HG02970 (cell line): ENCODE measurements at regions not wholly inside any gene's neighbourhood (a gene's known extent, or its start where the extent isn't known, plus 50 kb on each side); places are given as distances from the start of the nearest gene placed in this dataset.
A peak's percentile ranks its signal among the peaks of the same experiment; 100 is the strongest.

Experiments
- ATAC-seq: cut with Tn5 transposase; IDR thresholded peaks from one replicate; pipeline ENCODE4 v1.9.1; 2021; ENCODE audit warnings: mild to moderate bottlenecking, moderate library complexity, moderate number of reproducible peaks; ENCODE audit not compliant: unreplicated experiment, low FRiP score

DNA sequence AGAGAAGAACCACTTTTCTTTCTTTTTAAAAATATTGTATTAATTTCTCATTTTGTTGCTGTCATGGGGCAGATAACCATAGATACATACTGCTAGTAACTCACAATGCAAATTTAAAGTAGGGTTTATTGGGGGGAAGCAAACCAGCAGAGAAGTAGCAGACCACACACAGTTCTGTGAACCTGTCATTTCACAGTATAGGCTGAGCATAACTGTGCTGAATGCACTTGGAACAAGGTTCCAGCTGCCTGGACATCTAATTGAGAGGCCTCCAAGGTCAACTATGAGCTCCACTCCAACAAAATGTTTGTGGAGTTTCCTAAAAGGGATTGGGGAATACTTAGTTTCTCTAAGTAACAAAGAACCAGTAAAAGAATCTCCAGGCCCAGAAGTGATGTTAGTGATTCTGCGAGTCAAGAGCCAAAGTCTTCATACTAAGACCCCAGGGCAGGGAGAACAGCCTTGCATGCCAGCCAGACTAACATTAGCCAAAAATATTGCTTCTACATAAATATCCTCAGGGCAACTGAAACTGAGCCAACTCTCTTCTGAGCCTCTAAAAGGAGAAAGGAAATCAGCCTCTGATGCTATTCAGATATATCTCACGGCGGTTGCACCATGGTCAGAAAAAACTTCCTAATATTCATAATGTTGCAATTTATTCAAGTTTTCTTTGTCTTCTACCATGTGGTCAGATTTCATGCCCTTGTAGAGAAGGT, 856.4 kb upstream of the ALCAM start:
- ATAC-seq = no peak

DNA sequence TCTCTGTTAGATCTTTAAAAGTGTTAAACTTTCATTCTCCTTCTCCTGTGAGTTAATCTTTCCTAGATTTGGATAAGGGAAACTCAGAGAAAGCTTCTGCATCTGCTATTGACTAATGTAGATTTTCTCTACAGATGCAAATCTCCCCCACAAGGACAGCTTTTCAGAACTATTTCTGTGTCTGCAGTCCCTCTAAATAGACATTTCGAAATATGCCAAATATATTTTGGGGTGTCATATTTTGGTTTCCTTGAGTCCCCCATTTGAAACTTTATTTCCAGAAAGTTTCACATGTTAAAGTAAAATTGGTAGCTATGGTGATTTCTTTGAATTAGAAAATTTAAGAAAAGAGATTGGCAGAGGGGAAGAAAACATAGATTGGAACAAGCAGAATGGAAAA, 852.3 kb upstream of the ALCAM start:
- ATAC-seq = no peak

DNA sequence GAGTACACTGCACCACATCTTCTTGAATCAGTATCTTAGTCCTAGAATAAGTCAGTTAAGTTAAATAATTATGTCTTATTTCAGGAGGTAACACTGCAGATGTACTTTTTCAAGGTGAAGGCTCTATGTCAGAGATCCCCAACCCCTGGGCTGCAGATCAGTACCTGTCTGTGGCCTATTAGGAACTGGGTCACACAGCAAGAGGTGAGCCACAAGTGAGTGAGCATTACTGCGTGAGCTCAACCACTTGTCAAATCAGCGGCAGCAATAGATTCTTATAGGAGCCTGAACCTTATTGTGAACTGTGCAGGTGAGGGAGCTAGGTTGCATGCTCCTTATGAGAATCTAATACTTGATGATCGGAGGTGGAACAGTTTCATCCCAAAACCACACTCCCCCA, 851.9 kb upstream of the ALCAM start:
- ATAC-seq = no peak

DNA sequence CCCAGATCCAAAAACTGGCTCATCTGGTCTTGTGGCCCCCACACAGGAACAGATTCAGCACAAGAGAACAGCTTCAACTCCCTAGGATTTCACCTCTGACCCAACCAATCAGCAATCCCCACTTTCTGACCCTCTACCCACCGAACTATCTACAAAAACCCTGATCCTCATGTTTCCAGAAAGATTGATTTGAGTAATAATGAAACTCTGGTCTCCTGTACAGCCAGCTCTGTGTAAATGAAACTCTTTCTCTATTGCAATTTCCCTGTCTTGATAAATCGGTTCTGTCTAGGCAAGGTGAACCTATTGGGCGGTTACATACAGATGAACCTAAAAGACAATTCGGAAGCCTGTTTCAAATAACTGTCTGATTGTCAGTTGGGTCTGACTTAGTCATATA, 847.6 kb upstream of the ALCAM start:
- no peak for ATAC-seq

DNA sequence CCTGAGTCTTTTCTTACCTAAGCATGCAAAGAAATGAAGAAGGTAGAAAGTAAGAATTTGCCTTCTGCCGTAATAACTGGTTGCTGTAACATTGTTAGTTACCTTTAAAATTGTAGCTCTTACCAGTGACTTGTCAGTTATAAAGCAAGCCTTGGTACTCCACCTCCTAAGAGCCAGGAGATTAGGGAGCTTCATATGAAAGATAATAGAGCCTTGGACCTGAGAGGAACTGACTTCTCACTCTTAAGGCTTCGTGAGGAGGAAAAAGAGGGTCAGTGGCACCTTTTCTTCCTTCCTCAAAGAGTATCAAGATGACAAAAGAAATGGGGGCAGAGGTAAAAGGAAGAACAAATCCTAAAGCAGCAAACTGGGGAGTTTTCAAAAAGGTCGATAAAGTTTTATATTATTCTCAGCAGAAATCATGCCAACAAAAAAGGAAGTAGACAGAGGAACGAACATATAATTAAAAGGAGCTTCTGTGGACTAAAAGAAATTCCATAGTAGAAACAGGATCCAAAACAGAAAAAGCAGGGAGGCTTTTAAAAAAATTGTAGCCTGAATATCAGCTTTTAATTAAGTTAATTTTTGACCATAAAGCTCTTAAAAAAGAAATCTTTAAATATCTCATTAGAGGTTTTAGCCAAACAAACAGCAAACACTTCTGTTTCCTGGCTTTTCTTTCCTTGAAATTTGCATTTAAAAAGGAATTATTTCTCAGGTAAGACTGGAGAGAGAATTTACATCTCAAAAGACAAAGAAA, 847.1 kb upstream of the ALCAM start:
- no peak for ATAC-seq

DNA sequence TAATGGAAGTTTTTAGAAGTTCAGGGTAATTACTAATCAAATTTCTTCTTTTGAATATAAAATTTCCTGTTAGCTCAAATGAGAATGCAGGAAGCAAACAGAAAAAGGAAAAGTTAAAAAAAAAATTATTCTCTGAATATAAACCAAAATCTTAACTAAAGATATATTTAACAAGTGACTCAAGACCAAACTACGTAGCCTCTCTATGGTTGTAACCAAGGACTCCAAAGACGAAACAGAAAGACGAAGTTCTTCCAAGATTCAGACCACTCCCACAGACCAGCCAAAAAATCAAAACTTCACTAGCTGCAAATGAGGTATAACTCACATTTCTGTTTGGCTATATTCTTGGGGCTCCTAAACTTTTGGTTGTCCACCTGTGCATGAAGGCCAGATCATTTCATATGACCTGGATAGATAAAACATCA, 846.5 kb upstream of the ALCAM start:
- ATAC-seq = no peak

DNA sequence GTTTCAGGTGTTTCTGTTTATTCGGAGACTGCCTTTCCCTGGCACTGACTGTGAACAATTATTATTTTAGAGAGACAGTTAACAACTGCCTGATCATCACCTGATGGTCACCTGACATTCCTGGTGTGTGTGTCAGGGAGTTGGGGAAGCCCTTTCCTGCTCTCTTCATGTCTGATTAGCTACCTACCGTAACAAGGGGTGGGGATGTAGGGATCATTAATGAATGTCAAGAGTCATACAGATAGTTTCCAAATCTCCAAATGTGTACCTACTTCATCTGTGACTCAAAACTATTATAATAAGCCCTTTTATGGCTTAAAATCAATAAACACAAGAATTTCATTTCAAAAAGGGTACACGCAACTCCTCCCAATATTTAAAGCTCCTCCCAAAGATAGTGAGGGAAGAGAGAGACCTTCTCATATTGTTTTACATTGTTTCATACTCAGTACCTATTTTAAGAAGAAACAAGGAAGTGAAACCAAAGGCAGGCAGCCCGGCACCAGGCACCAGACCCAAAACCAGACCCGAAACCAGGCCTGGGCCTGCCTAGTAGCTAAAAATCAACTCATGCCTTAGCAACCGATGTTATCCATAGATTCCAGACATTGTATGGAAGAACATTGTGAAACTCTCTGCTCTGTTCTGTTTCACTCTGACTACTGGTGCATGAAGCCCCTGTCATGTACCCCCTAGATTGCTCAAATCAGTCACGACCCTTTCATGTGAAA, 844.9 kb upstream of the ALCAM start:
- peak; percentile 59 for ATAC-seq

DNA sequence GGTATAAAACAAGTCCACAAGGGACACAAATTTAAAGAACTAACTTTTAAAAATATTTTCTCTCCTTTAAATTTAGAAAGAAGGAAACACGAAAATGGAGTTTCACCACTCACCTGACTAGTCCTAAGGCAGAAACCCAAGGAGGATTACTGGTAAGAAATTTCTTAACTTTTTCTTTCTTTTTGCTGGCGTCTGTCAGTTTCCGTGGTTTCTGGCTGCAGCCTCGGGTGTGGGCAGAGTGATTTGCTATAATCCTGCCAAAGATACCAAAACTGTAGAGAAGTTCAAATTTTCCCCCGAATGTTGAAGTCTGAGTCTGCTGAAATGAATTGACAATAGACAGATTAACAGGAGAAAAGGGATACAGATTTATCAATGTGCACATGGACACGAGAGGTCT, 843.6 kb upstream of the ALCAM start:
- ATAC-seq = no peak

DNA sequence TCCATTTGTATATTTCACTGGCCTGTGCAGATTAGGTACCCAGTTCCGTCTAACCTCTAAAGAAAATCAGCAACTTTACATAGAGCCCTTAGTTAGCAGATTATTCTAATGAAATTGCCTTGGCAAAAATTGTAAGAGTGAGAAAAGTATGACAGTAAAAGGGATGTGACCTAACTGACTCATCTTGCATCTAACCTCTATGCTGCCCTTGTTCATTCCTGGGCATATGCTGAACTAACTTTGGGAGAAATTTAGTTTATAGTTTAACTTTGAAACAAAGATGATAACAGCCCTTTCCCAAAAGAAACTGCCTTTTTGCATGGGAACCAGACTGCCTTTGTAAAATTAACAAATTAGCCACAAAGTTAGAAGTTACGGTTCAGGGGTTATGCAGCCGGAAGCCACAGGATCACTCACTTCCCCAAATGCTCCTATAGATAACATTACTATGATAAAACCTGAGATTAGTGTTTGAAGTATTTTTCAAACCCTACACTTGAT, 839.8 kb upstream of the ALCAM start:
- ATAC-seq = peak; percentile 71

DNA sequence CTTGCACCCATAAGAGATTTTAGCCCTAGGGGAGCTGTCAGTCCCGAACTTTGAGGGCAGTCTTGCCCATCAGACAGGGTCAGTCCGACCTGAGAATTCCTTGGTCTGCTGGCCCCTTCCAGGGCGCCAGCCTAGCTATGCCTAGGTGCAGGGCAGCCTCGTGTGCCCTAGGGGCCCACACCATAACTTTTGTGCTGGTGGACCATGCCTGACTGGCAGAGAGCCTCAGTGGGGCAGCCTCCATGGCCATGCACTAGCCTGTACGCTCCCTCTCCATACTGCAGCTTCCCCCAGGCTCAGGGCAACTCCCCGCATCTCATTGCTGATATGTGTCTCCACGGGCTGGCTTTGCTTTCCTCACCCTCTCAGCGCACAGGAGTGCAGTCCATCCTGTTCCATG, 835.8 kb upstream of the ALCAM start:
- ATAC-seq = no peak

DNA sequence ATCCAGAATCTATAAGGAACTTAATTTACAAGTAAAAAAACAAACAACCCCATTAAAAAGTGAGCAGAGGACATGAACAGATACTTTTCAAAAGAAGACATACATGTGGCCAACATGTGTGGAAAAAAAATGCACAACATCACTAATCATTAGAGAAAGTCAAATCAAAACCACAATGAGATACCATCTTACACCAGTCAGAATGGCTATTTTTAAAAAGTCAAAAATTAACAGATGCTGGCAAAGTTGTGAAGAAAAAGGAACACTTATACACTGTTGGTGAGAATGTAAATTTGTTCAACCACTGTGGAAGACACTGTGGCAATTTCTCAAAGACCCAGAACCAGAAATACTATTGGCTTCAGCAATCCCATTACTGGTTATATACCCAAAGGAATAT, 830.0 kb upstream of the ALCAM start:
- ATAC-seq = no peak

DNA sequence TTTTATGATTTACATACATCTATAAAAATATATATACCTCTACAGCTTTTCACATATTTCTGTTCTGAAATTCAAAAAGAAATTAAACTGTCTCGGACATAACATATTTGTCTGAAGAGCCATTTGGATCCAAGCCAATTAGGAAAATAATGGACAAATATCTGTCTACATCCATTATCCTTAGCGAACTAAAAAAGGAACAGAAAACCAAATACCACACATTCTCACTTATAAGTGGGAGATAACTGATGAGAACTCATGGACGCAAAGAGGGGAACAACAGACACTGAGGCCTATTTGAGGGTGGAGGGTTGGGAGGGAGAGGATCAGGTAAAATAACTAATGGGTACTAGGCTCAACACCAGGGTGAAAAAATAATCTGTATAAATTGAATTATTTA, 829.4 kb upstream of the ALCAM start:
- ATAC-seq = no peak

DNA sequence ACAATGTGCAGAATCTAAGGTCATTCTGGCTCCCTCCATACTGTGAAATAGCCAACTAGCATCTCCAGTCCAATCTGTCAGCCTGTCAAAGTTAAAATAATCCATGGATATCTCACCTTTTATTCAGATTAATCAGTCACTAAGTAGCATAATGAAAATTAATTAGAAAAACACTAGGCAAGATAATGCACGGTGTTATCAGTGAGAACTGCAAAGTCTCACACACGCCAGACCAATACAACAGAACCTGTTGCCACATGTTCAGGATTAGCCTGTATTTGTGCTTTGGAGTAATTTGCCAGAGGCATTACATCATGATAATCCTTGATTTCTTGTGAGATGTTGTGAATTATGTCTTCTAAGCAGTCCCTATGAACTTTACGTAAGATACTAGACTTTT, 820.4 kb upstream of the ALCAM start:
- ATAC-seq = no peak

DNA sequence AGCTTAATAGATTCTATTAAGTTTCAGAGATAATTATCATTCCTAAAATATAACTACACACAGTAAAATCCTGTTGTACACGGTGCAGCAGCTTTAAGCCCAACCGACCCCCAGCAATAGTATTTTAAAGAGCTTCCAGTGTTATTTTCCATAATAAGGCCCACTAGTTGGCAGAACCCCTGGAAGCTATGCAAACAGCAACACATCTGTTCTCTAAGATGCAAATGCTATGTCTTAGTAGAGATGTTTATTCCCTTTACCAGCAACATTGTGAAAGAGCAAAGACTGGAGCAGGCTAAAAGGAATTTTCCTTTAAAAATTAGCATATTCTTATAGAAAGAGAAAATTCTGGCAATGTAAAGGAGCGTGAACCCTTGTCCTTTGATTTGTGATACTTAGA, 819.7 kb upstream of the ALCAM start:
- ATAC-seq = no peak

DNA sequence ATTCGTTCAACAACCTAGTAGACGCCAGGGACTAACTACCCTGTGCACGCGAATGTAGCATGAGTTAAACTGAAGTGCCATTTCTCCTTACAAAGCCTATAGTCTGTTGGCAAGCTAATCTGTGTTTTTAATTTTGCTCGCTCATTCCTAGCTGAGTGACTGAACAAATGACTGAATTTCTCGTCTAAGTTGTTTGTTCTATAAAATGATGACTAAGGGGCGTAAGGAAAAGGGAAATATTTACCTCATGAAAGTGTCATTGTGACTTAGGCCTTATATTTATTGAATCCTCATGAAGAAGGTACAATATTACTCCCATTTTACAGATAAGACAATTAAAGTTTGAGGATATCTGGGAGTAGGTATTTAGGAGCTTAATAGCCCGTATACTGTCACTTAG, 818.3 kb upstream of the ALCAM start:
- ATAC-seq = no peak

DNA sequence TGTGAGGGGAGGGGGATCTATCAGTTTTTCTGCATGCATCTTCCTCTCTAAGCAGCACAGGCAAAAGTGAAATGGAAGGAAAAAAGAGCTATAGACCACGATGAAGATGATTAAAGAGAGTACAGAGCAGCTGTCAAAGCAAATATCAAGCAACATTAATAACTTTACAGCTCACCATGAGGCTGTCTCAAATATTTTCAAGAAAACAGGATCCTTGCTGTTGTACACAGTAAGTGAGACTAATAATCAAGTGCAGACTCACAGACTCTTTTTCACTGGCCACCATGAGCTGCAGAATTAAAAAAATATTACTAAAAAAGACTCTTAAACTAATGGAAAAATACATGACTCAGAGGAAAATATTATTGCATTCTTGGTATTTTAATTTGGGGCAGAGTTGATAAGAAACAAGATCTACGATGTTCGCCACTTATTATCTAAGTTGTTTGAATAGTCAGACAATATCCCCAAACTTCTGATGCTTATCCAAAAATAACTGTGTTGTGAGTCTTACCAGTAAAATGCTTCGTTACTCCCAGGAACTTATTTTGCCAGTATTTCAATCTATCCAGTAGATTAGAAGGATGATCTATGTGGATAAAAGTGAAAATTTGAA, 817.5 kb upstream of the ALCAM start:
- no peak for ATAC-seq

DNA sequence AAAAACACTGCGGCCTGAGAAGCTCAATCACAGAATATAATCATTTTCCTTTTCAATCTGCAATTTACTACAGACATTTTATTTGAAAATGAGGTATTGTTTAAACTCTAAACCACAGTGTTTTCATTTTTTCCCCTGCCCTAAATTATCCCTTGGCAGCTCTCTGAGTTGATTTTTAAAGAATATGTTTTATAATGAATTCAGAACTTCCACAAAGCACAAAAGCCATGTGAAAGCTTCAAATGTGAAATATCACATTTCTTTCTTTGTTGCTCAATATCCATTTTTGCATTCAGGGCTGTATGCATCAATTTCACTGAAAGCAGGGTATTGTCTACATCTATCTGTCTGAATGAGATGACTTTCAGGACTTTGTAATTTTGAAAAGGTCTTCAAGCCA, 813.6 kb upstream of the ALCAM start:
- no peak for ATAC-seq

DNA sequence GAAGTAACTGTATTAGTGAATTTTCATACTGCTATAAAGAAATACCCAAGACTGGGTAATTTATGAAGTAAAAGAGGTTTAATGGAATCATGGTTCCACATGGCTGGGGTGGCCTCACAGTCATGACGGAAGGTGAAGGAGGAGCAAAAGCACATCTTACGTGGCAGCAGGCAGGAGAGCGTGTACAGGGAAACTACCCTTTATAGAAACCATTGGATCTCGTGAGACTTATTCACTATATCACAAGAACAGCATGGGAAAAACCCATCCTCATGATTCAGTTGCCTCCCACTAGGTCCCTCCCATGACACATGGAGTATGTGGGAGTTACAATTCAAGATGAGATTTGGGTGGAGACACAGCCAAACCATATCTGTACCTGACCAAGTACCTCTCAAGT, 812.3 kb upstream of the ALCAM start:
- ATAC-seq = no peak

DNA sequence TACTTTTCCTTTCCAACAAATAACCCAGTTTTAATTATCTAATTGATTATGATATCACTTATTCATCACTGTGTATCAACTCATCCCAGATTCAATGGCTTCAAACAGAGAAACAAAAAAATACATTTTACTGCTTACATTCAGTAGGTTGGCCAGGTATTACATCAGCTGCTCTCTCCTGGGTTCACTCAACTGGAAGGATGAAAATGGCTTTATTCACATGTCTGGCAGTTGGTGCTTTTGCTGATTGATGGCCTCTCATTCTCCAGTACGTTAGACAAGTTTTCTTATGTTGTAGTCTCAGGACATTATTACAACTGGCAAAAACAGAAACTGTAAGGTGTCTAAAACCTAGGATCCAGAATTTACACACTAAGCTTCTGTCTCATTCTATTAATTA, 811.0 kb upstream of the ALCAM start:
- no peak for ATAC-seq

DNA sequence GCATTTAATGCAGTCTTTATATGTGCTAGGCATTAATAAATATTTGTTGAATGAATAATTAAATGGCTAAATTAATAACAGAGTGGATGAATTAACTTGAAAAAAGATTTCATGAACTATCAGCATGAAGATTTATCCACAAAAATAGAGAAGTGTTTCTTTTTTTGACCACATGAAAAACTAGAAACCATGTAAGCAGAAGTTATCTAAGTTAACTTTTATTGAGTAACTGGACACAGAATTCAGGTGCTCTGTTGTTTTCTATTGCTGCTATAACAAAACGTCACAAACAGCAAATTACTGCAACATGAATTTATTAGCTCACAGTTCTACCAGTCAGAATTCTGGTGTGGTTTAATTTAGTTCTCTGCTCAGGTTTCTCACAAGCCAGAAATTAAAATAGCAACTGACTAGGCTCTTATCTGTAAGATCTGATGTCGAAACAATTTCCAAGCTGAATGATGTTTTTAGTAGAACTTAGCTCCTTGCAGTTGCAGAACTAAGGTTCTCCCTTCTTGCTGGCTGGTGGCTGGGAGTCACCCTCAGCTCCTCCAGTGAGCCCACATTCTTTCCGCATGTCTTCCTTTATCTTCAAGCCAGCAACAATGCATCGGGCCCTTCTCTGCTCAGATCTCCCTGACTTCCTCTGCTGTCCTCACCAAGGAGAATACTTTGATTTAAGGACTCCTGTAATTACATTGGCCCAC, 810.2 kb upstream of the ALCAM start:
- no peak for ATAC-seq
